GM12891 (cell line): ENCODE measurements at regions not wholly inside any gene's neighbourhood (a gene's known extent, or its start where the extent isn't known, plus 50 kb on each side); places are given as distances from the start of the nearest gene placed in this dataset.

Experiments used
- POLR2A ChIP-seq: IDR thresholded peaks from 2 replicates; pipeline ENCODE4 v1.6.1; 2011; ENCODE audit warnings: low read depth, low read length, control low read depth
- POLR2AphosphoS5 ChIP-seq: IDR thresholded peaks from 2 replicates; pipeline ENCODE4 v1.6.1; 2011; ENCODE audit warnings: low read depth, low read length, control low read depth
- TAF1 ChIP-seq: IDR thresholded peaks from 2 replicates; pipeline ENCODE4 v1.6.1; 2011; ENCODE audit warnings: low read depth, low read length, control low read depth

DNA sequence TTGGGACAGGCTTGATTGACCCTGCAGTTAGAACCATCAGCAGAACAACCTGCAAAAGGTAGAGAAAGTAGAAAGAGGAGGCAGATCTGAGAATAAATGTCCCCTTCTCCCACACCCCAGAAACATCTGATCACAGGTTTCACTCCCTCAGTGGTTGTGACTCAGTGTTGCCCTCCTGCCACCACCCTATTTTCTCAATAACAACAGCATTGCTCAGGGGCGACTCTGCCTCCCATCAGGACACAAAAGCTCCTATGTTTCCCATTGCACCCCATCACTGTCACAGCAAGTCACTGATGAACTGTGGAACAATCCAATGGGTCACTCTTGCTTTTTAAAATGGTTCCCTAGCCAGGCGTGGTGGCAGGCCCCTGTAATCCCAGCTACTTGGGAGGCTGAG, 110.2 kb downstream of the RASSF10 start:
- no peak for TF ChIP-seq POLR2A
- TF ChIP-seq POLR2AphosphoS5, result no peak
- no peak for TF ChIP-seq TAF1
